Peyer's patch (tissue), 4 donors: ENCODE measurements at regions not wholly inside any gene's neighbourhood (a gene's known extent, or its start where the extent isn't known, plus 50 kb on each side); places are given as distances from the start of the nearest gene placed in this dataset.

Experiments
- POLR2A ChIP-seq, 2 donors: fragments of 450-650 bp; IDR thresholded peaks; one replicate each; pipeline ENCODE4 v1.5.1; 2017; ENCODE audit warnings: antibody characterized with exemption in 2 of 2, mild to moderate bottlenecking in 2 of 2, moderate library complexity in 2 of 2
- TF ChIP-seq, protein P1 (sequence below), 6 experiments: fragments of 450-650 bp in 4 of 6; fragments of 200-600 bp in 2 of 6; sonication (generic) in 1 of 6; IDR thresholded peaks; one replicate each; pipeline ENCODE4 v1.5.1; 2017 to 2019; ENCODE audit warnings: antibody characterized with exemption in 6 of 6, mild to moderate bottlenecking in 3 of 6, moderate library complexity in 1 of 6

DNA sequence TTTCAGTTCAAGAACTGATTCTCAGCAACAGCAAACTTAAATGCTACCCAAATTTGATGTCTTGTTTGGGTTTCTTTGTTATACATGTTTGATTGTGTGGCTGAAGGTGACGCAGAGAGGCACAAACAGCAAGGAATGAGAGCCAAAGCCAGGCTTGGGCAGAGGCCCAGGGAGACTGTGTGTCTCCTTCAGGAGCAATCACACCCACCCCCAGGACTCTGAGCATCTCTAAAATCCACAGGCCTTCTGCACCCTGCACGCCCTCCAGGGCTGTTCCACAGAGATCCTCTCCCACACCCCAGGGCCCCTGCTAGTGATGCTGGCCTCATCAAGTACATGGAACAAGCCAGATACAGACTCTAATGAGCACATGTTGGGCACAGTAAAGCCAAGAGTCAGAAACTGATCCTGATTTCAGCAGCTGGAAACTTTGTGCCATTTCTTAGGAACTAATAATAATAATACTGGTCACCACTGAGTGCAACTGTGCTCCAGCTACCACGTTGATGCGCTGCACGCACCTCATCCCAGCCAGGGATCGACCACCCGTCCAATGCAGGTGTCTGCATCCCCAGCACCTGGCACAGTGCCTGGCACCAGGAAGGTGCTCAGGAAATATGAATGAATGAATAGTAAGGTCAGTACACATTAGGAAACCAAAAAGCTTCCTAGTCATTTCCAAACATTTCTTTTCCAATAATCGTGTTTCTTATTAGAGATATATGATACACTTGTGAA is 54.6 kb upstream of the TCF7 start:
- TF ChIP-seq POLR2A (IDR thresholded peaks at IDR 0.05): no peak
- TF ChIP-seq, protein P1, sequence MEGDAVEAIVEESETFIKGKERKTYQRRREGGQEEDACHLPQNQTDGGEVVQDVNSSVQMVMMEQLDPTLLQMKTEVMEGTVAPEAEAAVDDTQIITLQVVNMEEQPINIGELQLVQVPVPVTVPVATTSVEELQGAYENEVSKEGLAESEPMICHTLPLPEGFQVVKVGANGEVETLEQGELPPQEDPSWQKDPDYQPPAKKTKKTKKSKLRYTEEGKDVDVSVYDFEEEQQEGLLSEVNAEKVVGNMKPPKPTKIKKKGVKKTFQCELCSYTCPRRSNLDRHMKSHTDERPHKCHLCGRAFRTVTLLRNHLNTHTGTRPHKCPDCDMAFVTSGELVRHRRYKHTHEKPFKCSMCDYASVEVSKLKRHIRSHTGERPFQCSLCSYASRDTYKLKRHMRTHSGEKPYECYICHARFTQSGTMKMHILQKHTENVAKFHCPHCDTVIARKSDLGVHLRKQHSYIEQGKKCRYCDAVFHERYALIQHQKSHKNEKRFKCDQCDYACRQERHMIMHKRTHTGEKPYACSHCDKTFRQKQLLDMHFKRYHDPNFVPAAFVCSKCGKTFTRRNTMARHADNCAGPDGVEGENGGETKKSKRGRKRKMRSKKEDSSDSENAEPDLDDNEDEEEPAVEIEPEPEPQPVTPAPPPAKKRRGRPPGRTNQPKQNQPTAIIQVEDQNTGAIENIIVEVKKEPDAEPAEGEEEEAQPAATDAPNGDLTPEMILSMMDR (IDR thresholded peaks at IDR 0.05): no peak
